DMS 273 treated with DMSO at 0.1 percent for 48 hours (cell line): ENCODE measurements at regions not wholly inside any gene's neighbourhood (a gene's known extent, or its start where the extent isn't known, plus 50 kb on each side); places are given as distances from the start of the nearest gene placed in this dataset.
A peak's percentile ranks its signal among the peaks of the same experiment; 100 is the strongest.

Source experiments
- DNase-seq: peaks from one replicate; lab custom pipeline; 2025; lab: John Stamatoyannopoulos, UW

GRCh38 chr6:139923964-139924475, 549.6 kb upstream of the CITED2 start:
- DNase-seq = no peak

- no peak for DNase-seq
These were observed 547.8 kb upstream of the CITED2 start for GRCh38 chr6:139922236-139922635.

DNA sequence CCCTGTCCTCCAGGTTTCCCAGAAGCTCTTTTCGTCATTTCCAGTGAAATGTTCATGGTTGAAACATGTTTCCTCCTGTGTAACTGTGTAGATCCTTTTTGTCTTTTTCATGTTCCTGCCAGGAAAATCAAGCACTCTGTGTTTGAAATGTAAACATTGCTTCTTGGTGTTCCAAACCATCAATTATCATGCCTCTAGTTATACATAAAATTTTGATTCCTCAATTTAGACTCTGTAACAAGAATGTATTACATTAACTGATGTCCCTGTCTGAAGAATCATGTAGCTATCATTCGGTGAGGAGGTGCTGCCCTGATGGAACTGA, 546.3 kb upstream of the CITED2 start:
- no peak for DNase-seq

DNA sequence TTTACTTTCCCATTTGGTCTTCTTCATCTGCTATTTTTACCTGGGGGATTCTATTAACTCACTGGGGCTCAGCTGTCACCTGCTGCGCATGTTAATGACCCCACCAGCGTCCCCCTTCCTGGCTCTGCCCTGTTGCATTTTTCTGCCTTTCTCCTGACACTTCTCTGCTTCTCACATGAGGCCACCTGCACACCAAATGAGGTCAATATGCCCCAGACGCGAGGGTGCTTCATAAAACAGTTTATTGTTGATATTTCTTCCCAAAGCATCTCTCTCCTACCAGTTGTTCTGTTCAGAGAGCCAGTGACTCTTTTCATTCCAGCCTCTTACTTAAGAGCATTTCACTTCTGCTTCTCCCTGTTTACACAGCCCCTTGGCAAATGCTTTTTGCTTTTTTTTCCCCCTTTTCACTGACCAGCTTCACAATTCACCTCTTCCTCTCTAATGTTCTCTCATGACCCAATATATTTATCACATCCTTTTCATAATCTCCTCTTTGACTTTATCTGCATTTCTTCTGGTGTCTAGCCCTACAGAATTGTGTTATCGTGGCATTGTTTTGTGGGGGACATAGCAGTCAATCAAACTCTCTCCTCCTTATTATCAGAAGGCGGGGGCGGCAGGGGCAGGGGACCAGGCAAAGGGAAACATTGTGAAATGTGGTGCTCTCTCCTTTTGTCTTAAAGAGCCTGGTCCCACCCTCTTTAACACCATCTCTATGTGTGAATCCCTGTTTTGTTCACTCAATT, 545.8 kb upstream of the CITED2 start:
- no peak for DNase-seq

DNA sequence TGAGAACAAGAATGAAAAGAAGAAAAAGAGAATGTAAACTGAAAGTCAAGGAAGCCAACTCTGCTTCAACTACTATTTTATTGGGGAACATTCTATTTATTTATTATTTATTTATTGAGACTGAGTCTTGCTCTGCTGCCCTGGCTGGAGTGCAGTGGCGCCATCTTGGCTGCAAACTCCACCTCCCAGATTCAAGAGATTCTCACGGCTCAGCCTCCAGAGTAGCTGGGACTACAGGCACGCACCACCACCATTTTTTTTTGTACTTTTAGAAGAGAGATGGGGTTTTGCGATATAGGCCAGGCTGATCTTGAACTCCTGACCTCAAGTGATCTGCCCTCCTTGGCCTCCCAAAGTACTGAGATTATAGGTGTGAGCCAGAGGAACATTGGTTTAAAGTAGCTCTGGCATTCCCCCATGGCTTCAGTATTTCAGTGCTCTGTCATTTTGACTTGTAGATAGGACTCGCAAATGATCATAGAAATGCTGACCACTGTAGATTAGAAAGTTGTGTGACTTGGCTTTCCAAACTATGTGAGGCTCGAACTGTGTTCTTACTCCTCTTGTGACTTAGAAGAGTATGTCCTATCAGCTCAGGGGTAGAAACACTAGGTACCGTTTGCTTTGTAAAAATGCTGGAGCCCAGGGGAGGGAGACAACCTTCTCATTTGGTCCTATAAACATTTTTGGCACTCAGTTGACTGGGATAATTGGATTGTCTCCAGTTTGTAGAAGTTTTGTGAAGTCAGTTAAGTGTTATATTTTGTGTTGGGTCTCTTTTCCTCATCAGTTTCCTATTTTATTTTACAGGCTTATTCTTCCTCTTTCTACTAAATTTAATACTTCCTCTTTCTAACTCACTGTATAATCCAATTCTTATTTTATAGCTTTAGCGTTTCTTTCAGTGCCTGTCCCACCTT, 544.9 kb upstream of the CITED2 start:
- no peak for DNase-seq

- peak; percentile 34 for DNase-seq
These were observed 543.6 kb upstream of the CITED2 start for GRCh38 chr6:139917951-139918630.

DNA sequence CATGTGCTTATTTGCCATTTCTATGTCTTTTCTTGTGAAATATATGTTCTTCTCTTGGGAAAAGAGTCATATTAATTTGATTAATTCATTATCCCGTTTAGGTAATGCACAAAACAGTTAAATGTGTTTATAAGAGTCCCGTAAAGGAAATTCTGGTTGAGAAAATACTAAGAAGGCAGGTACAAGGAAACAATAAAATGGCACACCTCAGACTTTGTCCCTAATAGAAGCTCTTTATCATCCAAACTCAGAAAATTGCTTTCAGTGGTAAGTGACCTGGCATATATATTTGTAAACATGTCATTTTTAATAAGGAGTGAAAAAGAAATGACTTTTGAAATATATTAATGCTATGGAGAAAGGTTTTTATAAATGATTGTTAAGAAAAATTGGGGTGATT, 540.5 kb upstream of the CITED2 start:
- no peak for DNase-seq

- DNase-seq = no peak
These were observed 538.4 kb upstream of the CITED2 start for GRCh38 chr6:139912735-139913400.

DNA sequence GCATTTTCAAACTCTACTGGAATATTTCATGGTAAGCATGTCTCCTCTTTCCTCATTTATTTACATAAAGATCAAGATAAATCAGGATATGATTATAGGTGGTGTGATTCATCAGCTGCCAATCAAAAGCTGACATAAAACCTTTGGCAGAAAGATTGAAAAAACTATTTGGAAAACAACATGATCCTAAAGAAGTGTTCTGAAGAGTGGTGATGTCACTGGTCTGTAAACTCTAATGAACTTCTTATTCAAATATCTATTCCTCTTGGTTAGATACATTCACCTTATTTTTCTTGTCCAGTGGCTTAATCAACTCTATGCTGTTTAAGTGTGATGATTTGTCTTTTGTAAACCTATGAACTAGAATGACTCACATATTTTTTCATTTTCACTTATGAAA, 535.5 kb upstream of the CITED2 start:
- DNase-seq = no peak

DNA sequence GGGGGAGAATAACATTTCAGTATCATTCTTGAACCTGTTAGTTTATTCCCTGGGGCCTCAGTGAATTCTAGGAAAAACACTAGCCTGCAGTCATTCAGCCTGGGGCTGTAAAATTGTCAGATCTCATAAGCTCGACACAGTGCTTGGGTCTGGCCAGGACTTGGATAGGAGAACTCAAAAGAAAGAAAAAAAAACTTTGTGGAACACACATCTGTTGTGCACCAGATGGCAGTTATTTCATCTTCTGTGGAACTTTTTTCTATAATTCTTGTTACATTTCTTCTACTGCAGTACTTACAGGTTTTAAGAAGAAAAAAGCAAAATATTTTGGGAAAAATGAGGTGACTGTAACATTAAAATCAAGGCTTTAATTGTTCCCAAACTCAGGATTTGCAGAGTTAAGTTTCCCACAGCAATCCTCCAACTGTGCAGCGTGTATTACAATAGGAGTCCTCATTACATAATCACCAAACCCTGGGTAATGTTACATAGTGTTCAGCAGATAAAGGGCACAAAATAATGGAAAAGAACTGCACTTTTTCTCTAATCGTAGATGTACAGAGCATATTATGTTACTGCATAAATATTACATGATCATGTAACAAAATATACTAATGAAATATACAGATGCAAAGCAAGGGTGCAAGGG, 531.1 kb upstream of the CITED2 start:
- peak; percentile 88 for DNase-seq

DNA sequence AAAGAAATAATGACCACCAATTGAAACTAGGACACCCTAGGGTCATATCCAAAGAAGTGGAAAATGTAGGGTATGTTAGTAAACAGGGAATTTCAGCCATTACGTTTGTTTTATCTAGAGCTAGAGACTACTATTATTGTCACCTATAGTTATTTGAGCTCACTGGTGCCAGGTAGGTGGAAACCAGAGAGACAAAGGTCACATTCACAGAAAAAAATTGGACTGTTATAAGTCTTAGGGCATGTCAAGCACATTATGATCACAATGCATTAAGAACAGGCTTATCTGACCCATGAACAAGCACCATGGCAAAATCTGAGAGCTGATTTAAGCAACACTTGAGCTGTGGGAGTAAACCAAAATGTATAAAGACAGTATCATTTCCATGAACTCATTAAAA, 530.1 kb upstream of the CITED2 start:
- no peak for DNase-seq

- DNase-seq = no peak
These were observed 529.7 kb upstream of the CITED2 start for GRCh38 chr6:139904158-139904533.

DNA sequence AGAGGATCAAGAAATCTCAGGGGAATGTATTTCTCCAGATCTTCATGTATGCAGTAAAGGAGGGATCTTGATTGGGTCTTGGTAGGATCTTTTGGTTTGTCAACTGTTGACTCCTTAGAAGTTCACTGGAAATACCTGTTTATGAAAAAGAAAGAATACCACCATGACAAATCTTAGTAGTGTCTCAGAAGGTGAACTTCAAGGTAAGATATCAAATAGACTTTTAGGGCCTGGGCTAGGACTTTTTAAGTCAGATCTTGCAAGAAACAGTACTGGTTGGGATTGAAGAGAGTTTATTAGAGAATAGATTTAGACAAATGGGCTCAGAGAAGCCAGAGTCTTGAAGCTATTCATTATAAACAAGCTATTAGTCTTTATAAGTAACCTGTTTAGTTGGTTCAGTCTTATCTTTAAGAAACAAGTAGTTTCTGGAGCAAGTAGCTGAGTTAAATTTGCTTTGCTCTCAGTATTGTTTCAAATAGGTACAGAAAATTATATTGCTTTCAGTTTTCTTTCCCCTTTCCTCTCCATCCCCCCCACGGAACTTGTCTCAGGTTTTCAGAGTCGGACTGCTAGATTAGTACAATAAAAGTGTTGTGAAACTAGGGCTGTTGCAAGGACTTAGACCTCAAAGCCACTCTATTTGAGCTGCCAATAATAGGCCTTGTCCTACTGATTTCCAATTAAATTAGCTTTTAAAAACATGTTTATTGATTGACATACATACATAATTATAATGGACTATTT, 529.1 kb upstream of the CITED2 start:
- no peak for DNase-seq

- no peak for DNase-seq
These were observed 520.9 kb upstream of the CITED2 start for GRCh38 chr6:139895205-139895793.

DNA sequence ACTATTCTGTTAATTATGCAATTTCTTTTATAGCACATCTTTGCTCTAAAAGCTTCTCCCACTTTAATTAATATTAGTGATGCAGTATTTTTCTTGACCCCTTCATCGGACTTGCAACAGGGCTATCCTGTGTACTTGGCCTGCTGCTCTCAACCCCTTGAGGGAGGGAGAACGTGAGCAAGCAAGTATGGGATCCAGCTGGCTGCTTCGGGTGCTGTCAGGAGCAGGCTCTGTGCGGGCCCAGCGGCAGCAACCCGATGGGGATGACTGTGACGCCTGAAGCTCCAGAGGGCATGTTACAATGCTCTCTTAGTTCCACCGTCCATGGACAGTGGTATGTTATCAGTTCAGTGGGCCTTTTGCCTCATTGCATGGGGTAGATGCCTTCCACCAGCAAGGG, 519.8 kb upstream of the CITED2 start:
- no peak for DNase-seq

GRCh38 chr6:139891471-139891870, 517.0 kb upstream of the CITED2 start:
- DNase-seq = no peak

- no peak for DNase-seq
These were observed 514.3 kb upstream of the CITED2 start for GRCh38 chr6:139888681-139889122.

DNA sequence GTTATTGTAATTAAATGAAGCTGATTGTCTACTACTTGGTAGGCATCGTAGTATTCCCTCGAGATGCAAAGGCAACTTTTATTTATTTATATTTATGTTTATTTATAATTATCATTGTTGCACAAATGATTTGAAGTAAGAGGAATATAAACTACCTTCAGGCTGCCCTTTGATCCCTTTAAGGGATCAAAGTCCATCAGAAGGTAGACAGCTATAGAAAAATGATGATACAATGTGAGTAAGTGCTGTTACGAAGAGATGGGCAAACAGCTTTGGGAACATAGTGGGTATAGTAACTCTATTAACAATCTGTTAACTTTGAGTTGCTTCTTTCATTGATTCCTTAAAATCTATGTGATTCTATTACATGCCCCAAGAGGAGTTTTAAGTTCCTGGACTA, 512.8 kb upstream of the CITED2 start:
- no peak for DNase-seq

DNA sequence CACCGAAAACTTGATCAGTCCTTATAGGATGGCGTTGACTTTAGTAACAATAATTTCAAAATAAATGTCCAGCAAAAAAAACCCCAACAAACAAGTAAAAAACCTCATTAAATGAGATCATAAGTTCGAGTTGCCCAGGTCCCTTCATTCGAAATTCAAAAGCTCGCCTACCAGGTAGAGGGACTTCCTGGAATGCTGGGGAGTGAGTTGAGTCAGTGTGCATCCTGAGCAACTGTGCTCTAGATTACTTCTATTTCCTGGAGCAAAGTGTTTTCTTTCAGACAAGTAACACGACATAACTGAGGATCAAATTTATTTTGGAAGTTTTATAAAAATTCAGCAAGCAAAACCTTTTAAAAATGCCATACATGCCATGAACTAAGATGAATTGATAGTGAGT, 511.9 kb upstream of the CITED2 start:
- DNase-seq = no peak

DNA sequence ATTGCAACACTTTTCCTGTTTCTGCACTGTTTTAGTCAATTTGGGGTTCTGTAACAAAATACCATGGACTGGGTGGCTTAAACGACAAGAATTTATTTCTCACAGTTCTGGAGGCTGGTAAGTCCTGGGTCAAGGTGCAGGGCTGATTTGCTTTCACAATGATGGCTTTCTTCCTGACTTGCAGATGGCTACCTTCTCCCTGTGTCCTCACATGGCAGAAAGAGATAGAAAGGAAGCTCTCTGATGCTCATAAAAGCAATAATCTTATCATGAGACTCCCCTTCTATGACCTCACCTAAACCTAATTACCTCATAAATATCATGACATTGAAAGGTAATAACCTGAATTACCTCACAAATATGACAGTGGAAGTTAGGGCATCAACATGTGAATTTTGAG, 511.5 kb upstream of the CITED2 start:
- no peak for DNase-seq
